Vagina (tissue), 2 donors: ENCODE measurements at regions not wholly inside any gene's neighbourhood (a gene's known extent, or its start where the extent isn't known, plus 50 kb on each side); places are given as distances from the start of the nearest gene placed in this dataset.

Experiments used
- CTCF ChIP-seq, 3 experiments: fragments of 450-650 bp in 2 of 3; fragments of 200-600 bp in 1 of 3; sonication (generic) in 1 of 3; IDR thresholded peaks; one replicate each; pipeline ENCODE4 v1.5.1; 2017 to 2019; ENCODE audit warnings: antibody characterized with exemption in 3 of 3, mild to moderate bottlenecking in 2 of 3, moderate library complexity in 2 of 3
- POLR2A ChIP-seq, 2 donors: fragments of 450-650 bp; IDR thresholded peaks; one replicate each; pipeline ENCODE4 v1.6.1; 2017; ENCODE audit warnings: antibody characterized with exemption in 2 of 2, mild to moderate bottlenecking in 2 of 2, moderate library complexity in 2 of 2

DNA sequence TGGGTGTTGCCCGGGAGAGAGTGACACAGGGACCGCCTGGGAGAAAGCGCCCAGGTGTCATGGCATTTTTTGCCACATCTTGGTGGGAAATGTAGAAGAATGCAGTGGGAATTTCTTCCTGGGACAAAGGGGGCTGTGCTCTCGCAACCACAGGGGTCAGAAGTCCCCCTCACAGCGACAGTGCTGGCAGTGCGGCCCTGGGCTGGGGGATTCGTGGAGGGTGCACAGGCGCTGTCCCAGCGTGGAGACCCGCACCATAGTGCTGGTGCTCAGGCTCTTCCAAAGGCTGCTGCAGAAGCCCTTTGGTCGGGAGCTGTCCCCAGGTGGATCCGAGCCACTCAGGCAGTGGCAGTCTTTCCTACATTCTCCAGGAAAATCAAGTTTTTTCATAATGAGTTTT is 128.8 kb upstream of the SOX11 start:
- TF ChIP-seq CTCF (IDR thresholded peaks at IDR 0.05) (no peak), POLR2A (IDR thresholded peaks at IDR 0.05) (no peak)
